Liver (tissue), 8 donors: ENCODE measurements at regions not wholly inside any gene's neighbourhood (a gene's known extent, or its start where the extent isn't known, plus 50 kb on each side); places are given as distances from the start of the nearest gene placed in this dataset.

Experiments
- DNase-seq: peaks from one replicate; pipeline ENCODE4 v3.0.0-alpha.2; 2017; ENCODE audit warnings: low spot score
- H3K27ac ChIP-seq, 2 donors: one replicate each; pipeline ENCODE4 v1.7.0; 2013; ENCODE audit warnings: inconsistent platforms in 2 of 2, low read length in 2 of 2, control low read depth in 1 of 2, low read depth in 1 of 2, mild to moderate bottlenecking in 1 of 2
- H3K27me3 ChIP-seq, 4 donors: one replicate each; pipeline versions ENCODE4 v1.6.1 to v1.7.0; 2013; ENCODE audit warnings: low read length in 3 of 4, inconsistent platforms in 1 of 4, mild to moderate bottlenecking in 1 of 4, moderate library complexity in 1 of 4; ENCODE audit not compliant: control insufficient read depth in 4 of 4, insufficient read depth in 4 of 4
- H3K36me3 ChIP-seq, 4 donors: one replicate each; pipeline versions ENCODE4 v1.6.1 to v1.7.0; 2013; ENCODE audit warnings: low read length in 3 of 4, mild to moderate bottlenecking in 3 of 4, low read depth in 1 of 4, moderate library complexity in 1 of 4; ENCODE audit not compliant: control insufficient read depth in 4 of 4, insufficient read depth in 3 of 4
- H3K4me1 ChIP-seq, 4 donors: one replicate each; pipeline versions ENCODE4 v1.6.1 to v1.7.0; 2013; ENCODE audit warnings: low read length in 3 of 4, mild to moderate bottlenecking in 3 of 4, moderate library complexity in 1 of 4; ENCODE audit not compliant: control insufficient read depth in 4 of 4, insufficient read depth in 4 of 4
- H3K4me3 ChIP-seq, 3 donors: one replicate each; pipeline versions ENCODE4 v1.6.1 to v1.7.0; 2013; ENCODE audit warnings: low read length in 3 of 3, control low read depth in 1 of 3, low read depth in 1 of 3, mild to moderate bottlenecking in 1 of 3
- H3K9ac ChIP-seq, 2 donors: one replicate each; pipeline ENCODE4 v1.7.0; 2013; ENCODE audit warnings: low read length in 2 of 2, mild to moderate bottlenecking in 2 of 2, moderate library complexity in 2 of 2, control low read depth in 1 of 2, low read depth in 1 of 2
- H3K9me3 ChIP-seq, 4 donors: one replicate each; pipeline versions ENCODE4 v1.6.1 to v1.7.0; 2013; ENCODE audit warnings: low read length in 3 of 4; ENCODE audit not compliant: control insufficient read depth in 4 of 4
- EGR1 ChIP-seq, 2 donors: IDR thresholded peaks; 2 replicates each; pipeline ENCODE4 v1.6.1; 2016 to 2018; ENCODE audit warnings: antibody characterized with exemption in 2 of 2, low read depth in 2 of 2
- FOXA1 ChIP-seq: IDR thresholded peaks from 2 replicates; pipeline ENCODE4 v1.6.1; 2016; ENCODE audit warnings: antibody characterized with exemption
- FOXA2 ChIP-seq: IDR thresholded peaks from 2 replicates; pipeline ENCODE4 v1.6.1; 2016; ENCODE audit warnings: antibody characterized with exemption
- GABPA ChIP-seq, 2 donors: IDR thresholded peaks in 1 of 2; conservative IDR thresholded peaks in 1 of 2; 2 replicates each; pipeline ENCODE4 v1.6.1; 2016; ENCODE audit warnings: antibody characterized with exemption in 2 of 2, mild to moderate bottlenecking in 1 of 2, moderate library complexity in 1 of 2
- HNF4G ChIP-seq: IDR thresholded peaks from 2 replicates; pipeline ENCODE4 v1.6.1; 2016; ENCODE audit warnings: antibody characterized with exemption
- JUND ChIP-seq, 2 donors: IDR thresholded peaks; 2 replicates each; pipeline ENCODE4 v1.6.1; 2016; ENCODE audit warnings: antibody characterized with exemption in 2 of 2
- NR2F2 ChIP-seq: IDR thresholded peaks from 2 replicates; pipeline ENCODE4 v1.6.1; 2016; ENCODE audit warnings: antibody characterized with exemption
- RAD21 ChIP-seq, 2 donors: IDR thresholded peaks; 2 replicates each; pipeline ENCODE4 v1.6.1; 2016; ENCODE audit warnings: antibody characterized with exemption in 2 of 2, mild to moderate bottlenecking in 2 of 2
- REST ChIP-seq: IDR thresholded peaks from 2 replicates; pipeline ENCODE4 v1.6.1; 2016; ENCODE audit warnings: antibody characterized with exemption, mild to moderate bottlenecking
- RXRA ChIP-seq, 2 donors: IDR thresholded peaks; 2 replicates each; pipeline ENCODE4 v1.6.1; 2017 to 2018; ENCODE audit warnings: antibody characterized with exemption in 2 of 2, mild to moderate bottlenecking in 1 of 2
- SP1 ChIP-seq: IDR thresholded peaks from 2 replicates; pipeline ENCODE4 v1.6.1; 2018; ENCODE audit warnings: antibody characterized with exemption, mild to moderate bottlenecking
- TAF1 ChIP-seq: conservative IDR thresholded peaks from 2 replicates; pipeline ENCODE4 v1.6.1; 2016; ENCODE audit warnings: antibody characterized with exemption, mild to moderate bottlenecking
- YY1 ChIP-seq: IDR thresholded peaks from 2 replicates; pipeline ENCODE4 v1.6.1; 2016; ENCODE audit warnings: antibody characterized with exemption, mild to moderate bottlenecking
- WGBS: extraction: QIAGEN DNeasy Blood & Tissue Kit; methylation state at CpG from one replicate; pipeline ENCODE4 v1.1.7; 2013; 5-methylcytosine and 5-hydroxymethylcytosine counted together
- TF ChIP-seq, protein P1 (sequence below): fragments of 150-350 bp; IDR thresholded peaks from 2 replicates; pipeline ENCODE4 v1.5.1; 2017; ENCODE audit warnings: improper control_type of control experiment, low read depth, low read length; ENCODE audit not compliant: missing input control
- TF ChIP-seq, protein P2 (sequence below): IDR thresholded peaks from 2 replicates; pipeline ENCODE4 v1.6.1; 2016; ENCODE audit warnings: antibody characterized with exemption
- TF ChIP-seq, protein P3 (sequence below): IDR thresholded peaks from 2 replicates; pipeline ENCODE4 v1.6.1; 2016; ENCODE audit warnings: antibody characterized with exemption
- TF ChIP-seq, protein P4 (sequence below): IDR thresholded peaks from 2 replicates; pipeline ENCODE4 v1.6.1; 2016; ENCODE audit warnings: antibody characterized with exemption
- donor health status: healthy.
- donor health status: healthy.
- donor health status: healthy.
- donor health status: healthy.
- donor health status: healthy.

- WGBS: 75% methylated on average over 3 of the region's 3 CpGs
- TF ChIP-seq, protein P1, sequence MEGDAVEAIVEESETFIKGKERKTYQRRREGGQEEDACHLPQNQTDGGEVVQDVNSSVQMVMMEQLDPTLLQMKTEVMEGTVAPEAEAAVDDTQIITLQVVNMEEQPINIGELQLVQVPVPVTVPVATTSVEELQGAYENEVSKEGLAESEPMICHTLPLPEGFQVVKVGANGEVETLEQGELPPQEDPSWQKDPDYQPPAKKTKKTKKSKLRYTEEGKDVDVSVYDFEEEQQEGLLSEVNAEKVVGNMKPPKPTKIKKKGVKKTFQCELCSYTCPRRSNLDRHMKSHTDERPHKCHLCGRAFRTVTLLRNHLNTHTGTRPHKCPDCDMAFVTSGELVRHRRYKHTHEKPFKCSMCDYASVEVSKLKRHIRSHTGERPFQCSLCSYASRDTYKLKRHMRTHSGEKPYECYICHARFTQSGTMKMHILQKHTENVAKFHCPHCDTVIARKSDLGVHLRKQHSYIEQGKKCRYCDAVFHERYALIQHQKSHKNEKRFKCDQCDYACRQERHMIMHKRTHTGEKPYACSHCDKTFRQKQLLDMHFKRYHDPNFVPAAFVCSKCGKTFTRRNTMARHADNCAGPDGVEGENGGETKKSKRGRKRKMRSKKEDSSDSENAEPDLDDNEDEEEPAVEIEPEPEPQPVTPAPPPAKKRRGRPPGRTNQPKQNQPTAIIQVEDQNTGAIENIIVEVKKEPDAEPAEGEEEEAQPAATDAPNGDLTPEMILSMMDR: no peak
- TF ChIP-seq HNF4G (no peak), NR2F2 (no peak), FOXA1 (no peak), YY1 (no peak), JUND (IDR thresholded peaks at IDR 0.05) (no peak), GABPA (IDR thresholded peaks at IDR 0.05 in 1 of 2, conservative IDR thresholded peaks at IDR 0.05 in 1 of 2) (no peak), FOXA2 (no peak), RXRA (IDR thresholded peaks at IDR 0.05) (no peak)
- TF ChIP-seq, protein P2, sequence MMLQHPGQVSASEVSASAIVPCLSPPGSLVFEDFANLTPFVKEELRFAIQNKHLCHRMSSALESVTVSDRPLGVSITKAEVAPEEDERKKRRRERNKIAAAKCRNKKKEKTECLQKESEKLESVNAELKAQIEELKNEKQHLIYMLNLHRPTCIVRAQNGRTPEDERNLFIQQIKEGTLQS: no peak
- TF ChIP-seq, protein P3, sequence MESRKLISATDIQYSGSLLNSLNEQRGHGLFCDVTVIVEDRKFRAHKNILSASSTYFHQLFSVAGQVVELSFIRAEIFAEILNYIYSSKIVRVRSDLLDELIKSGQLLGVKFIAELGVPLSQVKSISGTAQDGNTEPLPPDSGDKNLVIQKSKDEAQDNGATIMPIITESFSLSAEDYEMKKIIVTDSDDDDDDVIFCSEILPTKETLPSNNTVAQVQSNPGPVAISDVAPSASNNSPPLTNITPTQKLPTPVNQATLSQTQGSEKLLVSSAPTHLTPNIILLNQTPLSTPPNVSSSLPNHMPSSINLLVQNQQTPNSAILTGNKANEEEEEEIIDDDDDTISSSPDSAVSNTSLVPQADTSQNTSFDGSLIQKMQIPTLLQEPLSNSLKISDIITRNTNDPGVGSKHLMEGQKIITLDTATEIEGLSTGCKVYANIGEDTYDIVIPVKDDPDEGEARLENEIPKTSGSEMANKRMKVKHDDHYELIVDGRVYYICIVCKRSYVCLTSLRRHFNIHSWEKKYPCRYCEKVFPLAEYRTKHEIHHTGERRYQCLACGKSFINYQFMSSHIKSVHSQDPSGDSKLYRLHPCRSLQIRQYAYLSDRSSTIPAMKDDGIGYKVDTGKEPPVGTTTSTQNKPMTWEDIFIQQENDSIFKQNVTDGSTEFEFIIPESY: no peak
These were observed 247.8 kb downstream of the DIRAS2 start for GRCh38 chr9:90394871-90395270.

DNA sequence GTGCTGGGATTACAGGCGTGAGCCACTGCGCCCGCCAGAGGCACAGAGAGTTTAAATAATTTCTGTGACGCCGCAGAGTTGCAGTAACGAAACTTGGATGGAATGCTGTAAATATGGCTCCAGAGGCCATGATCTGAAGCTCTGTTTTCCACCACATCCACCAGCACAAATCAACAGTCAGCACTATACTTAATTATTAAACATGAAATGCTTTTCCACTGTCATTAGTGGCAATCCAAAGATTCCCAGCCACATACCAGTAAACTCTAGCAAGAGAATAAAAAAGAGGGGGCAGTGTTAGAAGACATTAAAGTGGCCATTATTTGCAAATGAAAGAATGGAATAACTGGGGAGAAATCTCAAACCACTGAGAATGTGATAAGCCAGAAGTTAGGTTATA is 242.5 kb downstream of the DIRAS2 start:
- Histone ChIP-seq H3K9ac (no peak overlapping the region), H3K4me1 (no peaks in the 10 kb centered on the region), H3K27me3 (peaks cover 0 to 1% (median 0%) of the 10 kb centered on the region in 4 donors), H3K4me3 (no peak overlapping the region), H3K36me3 (no peaks in the 10 kb centered on the region), H3K9me3 (no peaks in the 10 kb centered on the region), H3K27ac (no peak overlapping the region)
- no peak for TF ChIP-seq FOXA2
- no peak for TF ChIP-seq YY1
- TF ChIP-seq TAF1: no peak
- TF ChIP-seq EGR1 (IDR thresholded peaks at IDR 0.05; ENCODE audit: low read depth in 2 of 2): no peak
- no peak for TF ChIP-seq JUND (IDR thresholded peaks at IDR 0.05)
- no peak for TF ChIP-seq FOXA1
- TF ChIP-seq, protein P4, sequence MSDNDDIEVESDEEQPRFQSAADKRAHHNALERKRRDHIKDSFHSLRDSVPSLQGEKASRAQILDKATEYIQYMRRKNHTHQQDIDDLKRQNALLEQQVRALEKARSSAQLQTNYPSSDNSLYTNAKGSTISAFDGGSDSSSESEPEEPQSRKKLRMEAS: no peak
- TF ChIP-seq GABPA (IDR thresholded peaks at IDR 0.05 in 1 of 2, conservative IDR thresholded peaks at IDR 0.05 in 1 of 2): no peak
- no peak for TF ChIP-seq RXRA (IDR thresholded peaks at IDR 0.05)
- TF ChIP-seq NR2F2: no peak
- no peak for TF ChIP-seq SP1
- TF ChIP-seq REST: no peak
- no peak for TF ChIP-seq RAD21 (IDR thresholded peaks at IDR 0.05)
- WGBS: 89% methylated on average over 6 of the region's 6 CpGs
- DNase-seq: no peak

More at GRCh38 chr9:90394871-90395270, 247.8 kb downstream of the DIRAS2 start:
- Histone ChIP-seq H3K4me3 (no peak overlapping the region), H3K27me3 (no peaks in the 10 kb centered on the region), H3K27ac (no peak overlapping the region), H3K4me1 (no peaks in the 10 kb centered on the region), H3K9me3 (no peaks in the 10 kb centered on the region), H3K9ac (no peak overlapping the region), H3K36me3 (no peaks in the 10 kb centered on the region)
- no peak for DNase-seq
